ENCODE measurements at regions not wholly inside any gene's neighbourhood (a gene's known extent, or its start where the extent isn't known, plus 50 kb on each side); places are given as distances from the start of the nearest gene placed in this dataset.
A peak's percentile ranks its signal among the peaks of the same experiment; 100 is the strongest.

GRCh38 chr17:77343031-77343800, 202.4 kb downstream of the SEC14L1 start:
- no peak for DNase-seq

GRCh38 chr17:77344038-77344437, 203.3 kb downstream of the SEC14L1 start:
- no peak for DNase-seq

- no peak for DNase-seq
Measured at GRCh38 chr17:77345260-77345910, 204.6 kb downstream of the SEC14L1 start.

GRCh38 chr17:77346765-77347164, 206.0 kb downstream of the SEC14L1 start:
- DNase-seq, result no peak

GRCh38 chr17:77347544-77347943, 206.8 kb downstream of the SEC14L1 start:
- DNase-seq, result no peak

GRCh38 chr17:77349976-77350830, 209.4 kb downstream of the SEC14L1 start:
- no peak for DNase-seq

- DNase-seq, result no peak
Measured at GRCh38 chr17:77352441-77352840, 211.7 kb downstream of the SEC14L1 start.

GRCh38 chr17:77352996-77353395, 212.2 kb downstream of the SEC14L1 start:
- DNase-seq, result no peak

GRCh38 chr17:77353684-77354419, 213.1 kb downstream of the SEC14L1 start:
- DNase-seq, result no peak

- no peak for DNase-seq
Measured at GRCh38 chr17:77354420-77354669, 213.6 kb downstream of the SEC14L1 start.

GRCh38 chr17:77354670-77355455, 214.1 kb downstream of the SEC14L1 start:
- no peak for DNase-seq

- DNase-seq, result peak in 1 of 2 experiments; percentile 22
Measured at GRCh38 chr17:77356109-77356689, 215.4 kb downstream of the SEC14L1 start.

GRCh38 chr17:77356690-77357201, 216.0 kb downstream of the SEC14L1 start:
- no peak for DNase-seq

- DNase-seq, result no peak
Measured at GRCh38 chr17:77358801-77359200, 218.0 kb downstream of the SEC14L1 start.

GRCh38 chr17:77359236-77359635, 218.5 kb downstream of the SEC14L1 start:
- no peak for DNase-seq

- DNase-seq, result no peak
Measured at GRCh38 chr17:77361986-77362620, 221.3 kb downstream of the SEC14L1 start.

- no peak for DNase-seq
Measured at GRCh38 chr17:77363821-77364361, 223.1 kb downstream of the SEC14L1 start.

GRCh38 chr17:77364381-77364911, 223.7 kb downstream of the SEC14L1 start:
- no peak for DNase-seq

GRCh38 chr17:77364941-77365583, 224.3 kb downstream of the SEC14L1 start:
- DNase-seq, result no peak

GRCh38 chr17:77365584-77366186, 224.9 kb downstream of the SEC14L1 start:
- no peak for DNase-seq
